ENCODE measurements at regions not wholly inside any gene's neighbourhood (a gene's known extent, or its start where the extent isn't known, plus 50 kb on each side); places are given as distances from the start of the nearest gene placed in this dataset.

GRCh38 chr2:107068069-107068916, 182.3 kb upstream of the ST6GAL2 start:
- Histone ChIP-seq H3K4me3 (replicated peaks; ENCODE audit: low read depth, low read length) (no peak overlapping the region), H3K27me3 (replicated peaks; ENCODE audit: control insufficient read depth, insufficient read depth, low read length) (no peaks in the 10 kb centered on the region), H3K36me3 (ENCODE audit: control insufficient read depth, insufficient read depth, low read length) (no peaks in the 10 kb centered on the region)
- no peak for DNase-seq (ENCODE audit: extremely low read depth, insufficient read length)
- no peak for TF ChIP-seq CTCF (IDR thresholded peaks at IDR 0.05; ENCODE audit: insufficient read depth, low read length, poor library complexity, severe bottlenecking)

- no peak for TF ChIP-seq CTCF (IDR thresholded peaks at IDR 0.05; ENCODE audit: insufficient read depth, low read length, poor library complexity, severe bottlenecking)
- no peak overlapping the region for H3K4me3 ChIP-seq (replicated peaks; ENCODE audit: low read depth, low read length)
- no peaks in the 10 kb centered on the region for H3K27me3 ChIP-seq (replicated peaks; ENCODE audit: control insufficient read depth, insufficient read depth, low read length)
- no peaks in the 10 kb centered on the region for H3K36me3 ChIP-seq (ENCODE audit: control insufficient read depth, insufficient read depth, low read length)
- no peak for DNase-seq (ENCODE audit: extremely low read depth, insufficient read length)
These were observed 183.9 kb upstream of the ST6GAL2 start for GRCh38 chr2:107069890-107070289.

GRCh38 chr2:107072150-107072940, 186.4 kb upstream of the ST6GAL2 start:
- DNase-seq (ENCODE audit: extremely low read depth, insufficient read length): no peak
- Histone ChIP-seq H3K36me3 (ENCODE audit: control insufficient read depth, insufficient read depth, low read length) (no peaks in the 10 kb centered on the region), H3K27me3 (replicated peaks; ENCODE audit: control insufficient read depth, insufficient read depth, low read length) (no peaks in the 10 kb centered on the region), H3K4me3 (replicated peaks; ENCODE audit: low read depth, low read length) (no peak overlapping the region)
- TF ChIP-seq CTCF (IDR thresholded peaks at IDR 0.05; ENCODE audit: insufficient read depth, low read length, poor library complexity, severe bottlenecking): no peak

GRCh38 chr2:107078584-107078983, 192.6 kb upstream of the ST6GAL2 start:
- TF ChIP-seq CTCF (IDR thresholded peaks at IDR 0.05; ENCODE audit: insufficient read depth, low read length, poor library complexity, severe bottlenecking): no peak
- H3K4me3 ChIP-seq (replicated peaks; ENCODE audit: low read depth, low read length): no peak overlapping the region
- no peaks in the 10 kb centered on the region for H3K36me3 ChIP-seq (ENCODE audit: control insufficient read depth, insufficient read depth, low read length)
- DNase-seq (ENCODE audit: extremely low read depth, insufficient read length): no peak
- no peaks in the 10 kb centered on the region for H3K27me3 ChIP-seq (replicated peaks; ENCODE audit: control insufficient read depth, insufficient read depth, low read length)

GRCh38 chr2:107086497-107086896, 200.5 kb upstream of the ST6GAL2 start:
- H3K36me3 ChIP-seq (ENCODE audit: control insufficient read depth, insufficient read depth, low read length): no peaks in the 10 kb centered on the region
- DNase-seq (ENCODE audit: extremely low read depth, insufficient read length): no peak
- H3K4me3 ChIP-seq (replicated peaks; ENCODE audit: low read depth, low read length): no peak overlapping the region
- no peak for TF ChIP-seq CTCF (IDR thresholded peaks at IDR 0.05; ENCODE audit: insufficient read depth, low read length, poor library complexity, severe bottlenecking)
- no peaks in the 10 kb centered on the region for H3K27me3 ChIP-seq (replicated peaks; ENCODE audit: control insufficient read depth, insufficient read depth, low read length)

Data from GM06990 (cell line).